ENCODE measurements at regions not wholly inside any gene's neighbourhood (a gene's known extent, or its start where the extent isn't known, plus 50 kb on each side); places are given as distances from the start of the nearest gene placed in this dataset.

- no peak for DNase-seq (ENCODE audit: low read depth in 2 of 3, low spot score in 1 of 3)
Measured at GRCh38 chr19:29292153-29292552, 79.2 kb upstream of the UQCRFS1 start.

- DNase-seq (ENCODE audit: low read depth in 2 of 3, low spot score in 1 of 3) = no peak
Measured at GRCh38 chr19:29292562-29292961, 79.6 kb upstream of the UQCRFS1 start.

- no peak for DNase-seq (ENCODE audit: low read depth in 2 of 3, low spot score in 1 of 3)
Measured at GRCh38 chr19:29293292-29293691, 80.3 kb upstream of the UQCRFS1 start.

- DNase-seq (ENCODE audit: low read depth in 2 of 3, low spot score in 1 of 3) = no peak
Measured at GRCh38 chr19:29293736-29294342, 80.9 kb upstream of the UQCRFS1 start.

GRCh38 chr19:29294343-29294811 is 81.4 kb upstream of the UQCRFS1 start:
- DNase-seq (ENCODE audit: low read depth in 2 of 3, low spot score in 1 of 3) = no peak

GRCh38 chr19:29295285-29295684 is 82.3 kb upstream of the UQCRFS1 start:
- DNase-seq (ENCODE audit: low read depth in 2 of 3, low spot score in 1 of 3) = no peak

GRCh38 chr19:29297381-29297780 is 84.4 kb upstream of the UQCRFS1 start:
- no peak for DNase-seq (ENCODE audit: low read depth in 2 of 3, low spot score in 1 of 3)

- DNase-seq (ENCODE audit: low read depth in 2 of 3, low spot score in 1 of 3) = no peak
Measured at GRCh38 chr19:29299416-29300380, 86.7 kb upstream of the UQCRFS1 start.

- DNase-seq (ENCODE audit: low read depth in 2 of 3, low spot score in 1 of 3) = no peak
Measured at GRCh38 chr19:29302002-29302928, 89.3 kb upstream of the UQCRFS1 start.

GRCh38 chr19:29303069-29303718 is 90.2 kb upstream of the UQCRFS1 start:
- DNase-seq (ENCODE audit: low read depth in 2 of 3, low spot score in 1 of 3) = no peak

GRCh38 chr19:29303719-29304090 is 90.8 kb upstream of the UQCRFS1 start:
- DNase-seq (ENCODE audit: low read depth in 2 of 3, low spot score in 1 of 3) = no peak

- DNase-seq (ENCODE audit: low read depth in 2 of 3, low spot score in 1 of 3) = no peak
Measured at GRCh38 chr19:29305268-29305667, 92.3 kb upstream of the UQCRFS1 start.

GRCh38 chr19:29308977-29309590 is 96.1 kb upstream of the UQCRFS1 start:
- no peak for DNase-seq (ENCODE audit: low read depth in 2 of 3, low spot score in 1 of 3)

GRCh38 chr19:29309637-29310036 is 96.7 kb upstream of the UQCRFS1 start:
- DNase-seq (ENCODE audit: low read depth in 2 of 3, low spot score in 1 of 3) = no peak

GRCh38 chr19:29311191-29311790 is 98.3 kb upstream of the UQCRFS1 start:
- DNase-seq (ENCODE audit: low read depth in 2 of 3, low spot score in 1 of 3) = no peak

GRCh38 chr19:29315556-29316190 is 102.7 kb upstream of the UQCRFS1 start:
- no peak for DNase-seq (ENCODE audit: low read depth in 2 of 3, low spot score in 1 of 3)

GRCh38 chr19:29318581-29318980 is 105.6 kb upstream of the UQCRFS1 start:
- no peak for DNase-seq (ENCODE audit: low read depth in 2 of 3, low spot score in 1 of 3)

- DNase-seq (ENCODE audit: low read depth in 2 of 3, low spot score in 1 of 3) = no peak
Measured at GRCh38 chr19:29320086-29320485, 107.1 kb upstream of the UQCRFS1 start.

GRCh38 chr19:29320618-29321017 is 107.7 kb upstream of the UQCRFS1 start:
- no peak for DNase-seq (ENCODE audit: low read depth in 2 of 3, low spot score in 1 of 3)
